D721Med (cell line): ENCODE measurements at regions not wholly inside any gene's neighbourhood (a gene's known extent, or its start where the extent isn't known, plus 50 kb on each side); places are given as distances from the start of the nearest gene placed in this dataset.

ENCODE experiments used
- DNase-seq: peaks from one replicate; pipeline ENCODE4 v3.0.0; 2011; ENCODE audit warnings: low spot score; ENCODE audit not compliant: insufficient read length
- FAIRE-seq: peaks from 2 replicates; lab custom pipeline; 2011; peaks lifted over from hg19 to GRCh38; lab: Jason Lieb, UNC
- CTCF ChIP-seq: IDR thresholded peaks from 2 replicates; pipeline ENCODE4 v1.5.1; 2012; ENCODE audit warnings: mild to moderate bottlenecking, control low read depth; ENCODE audit not compliant: insufficient read depth; ENCODE audit errors: missing control alignments

GRCh38 chr6:119628691-119629594, 279.4 kb upstream of the MAN1A1 start:
- TF ChIP-seq CTCF: no peak
- FAIRE-seq (no peak), DNase-seq (no peak)

GRCh38 chr6:119627908-119628669, 278.5 kb upstream of the MAN1A1 start:
- FAIRE-seq (no peak), DNase-seq (no peak)
- no peak for TF ChIP-seq CTCF

GRCh38 chr6:119626884-119627619, 277.5 kb upstream of the MAN1A1 start:
- DNase-seq: no peak
- no peak for FAIRE-seq
- no peak for TF ChIP-seq CTCF

- no peak for FAIRE-seq
- no peak for TF ChIP-seq CTCF
- DNase-seq: no peak
Measured at GRCh38 chr6:119620846-119621555, 271.4 kb upstream of the MAN1A1 start.

GRCh38 chr6:119614138-119614537, 264.6 kb upstream of the MAN1A1 start:
- DNase-seq (no peak), FAIRE-seq (no peak)
- TF ChIP-seq CTCF: no peak

- FAIRE-seq (no peak), DNase-seq (no peak)
- TF ChIP-seq CTCF: no peak
Measured at GRCh38 chr6:119612911-119613381, 263.4 kb upstream of the MAN1A1 start.
